ENCODE measurements at regions not wholly inside any gene's neighbourhood (a gene's known extent, or its start where the extent isn't known, plus 50 kb on each side); places are given as distances from the start of the nearest gene placed in this dataset.
"Not testable (repeated sequence)": the region's sequence is repeated elsewhere in the genome, so short reads cannot be mapped to it uniquely, and the experiment has no call there.

DNA sequence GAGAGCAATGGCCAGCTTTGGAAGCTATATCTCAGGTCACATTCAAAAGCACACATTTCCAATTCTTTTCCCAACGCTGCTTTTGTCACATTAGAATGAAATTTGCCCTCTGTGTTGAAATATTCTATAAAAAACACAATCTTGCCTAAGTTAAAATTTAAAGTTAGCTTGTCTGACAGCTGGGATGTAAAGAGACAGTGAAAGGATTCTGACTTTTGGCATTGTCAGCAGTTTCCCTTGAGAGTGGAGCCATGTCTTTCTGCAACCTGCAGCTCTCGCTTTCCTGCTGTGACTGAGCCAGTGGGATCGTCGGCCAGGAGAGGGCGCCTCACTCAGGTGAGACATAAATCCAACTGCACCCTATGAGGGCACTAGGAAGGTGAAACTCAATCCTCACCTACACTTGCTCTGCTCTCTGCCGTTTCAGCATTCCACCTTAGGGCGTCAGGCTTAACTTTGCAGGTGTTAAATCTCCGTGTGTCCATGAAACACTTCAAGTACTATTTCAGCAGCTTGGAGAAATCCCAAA, 537.9 kb downstream of the TUBA3C start:
- intact Hi-C loops (cut with DNase I); H3K4me3 ChIP-seq (ENCODE audit: low read length); H3K9me3 ChIP-seq (ENCODE audit: control insufficient read depth, low read length); H3K27ac ChIP-seq (ENCODE audit: low read length); H3K4me1 ChIP-seq (ENCODE audit: control insufficient read depth, insufficient read depth, low read length); H3K27me3 ChIP-seq (ENCODE audit: control insufficient read depth, insufficient read depth); ATAC-seq: not testable (repeated sequence)
- WGBS, result 26% methylated on average over 7 of the region's 8 CpGs
- DNase-seq, result peak in 1 of 3 donors; percentile 62

DNA sequence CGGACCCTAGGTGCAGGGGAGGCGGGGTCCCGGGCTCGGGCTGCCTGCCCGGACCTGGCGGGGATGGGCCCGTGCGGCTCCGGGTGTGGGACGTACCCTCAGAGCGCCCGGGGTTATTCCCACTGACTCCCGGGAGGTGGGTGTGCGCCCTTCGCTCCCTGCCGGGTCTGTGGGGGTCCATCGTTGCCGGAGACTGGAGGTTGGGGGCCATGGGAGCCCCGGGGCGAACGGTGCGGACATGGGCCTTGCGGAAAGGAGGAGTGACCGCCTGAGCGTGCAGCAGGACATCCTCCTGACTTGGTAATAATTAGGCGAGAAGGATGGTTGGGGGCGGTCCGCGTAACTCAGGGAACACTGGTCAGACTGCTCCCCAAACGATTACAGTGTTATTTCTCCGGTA, 552.7 kb downstream of the TUBA3C start:
- intact Hi-C loops (cut with DNase I); H3K27me3 ChIP-seq (ENCODE audit: control insufficient read depth, insufficient read depth); H3K4me1 ChIP-seq (ENCODE audit: control insufficient read depth, insufficient read depth, low read length); H3K27ac ChIP-seq (ENCODE audit: low read length); DNase-seq; H3K4me3 ChIP-seq (ENCODE audit: low read length); ATAC-seq; H3K9me3 ChIP-seq (ENCODE audit: control insufficient read depth, low read length): not testable (repeated sequence)
- WGBS, result 56% methylated on average over 18 of the region's 31 CpGs

DNA sequence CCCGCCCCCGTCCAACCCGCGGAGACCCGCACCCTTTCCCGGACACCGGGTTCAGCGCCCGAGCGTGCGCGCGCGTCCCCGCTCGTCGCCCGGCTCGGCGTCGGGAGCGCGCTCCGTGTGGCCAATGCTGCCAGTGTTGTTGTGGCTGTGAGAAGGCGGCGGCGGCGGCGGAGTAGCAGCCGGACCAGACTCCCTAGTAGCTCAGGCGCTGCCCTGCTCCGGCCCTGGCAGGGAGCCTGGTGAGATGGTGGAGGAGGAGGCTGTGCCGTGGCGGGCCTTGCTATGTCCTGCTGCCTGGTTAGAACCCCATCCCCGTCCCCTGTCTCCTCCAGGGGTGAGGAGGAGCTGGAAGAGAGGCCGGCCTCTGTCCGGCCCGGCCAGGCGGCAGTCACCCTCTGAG, 553.2 kb downstream of the TUBA3C start:
- H3K27me3 ChIP-seq (ENCODE audit: control insufficient read depth, insufficient read depth), result no peaks in the 10 kb centered on the region
- WGBS, result 50% methylated on average over 39 of the region's 39 CpGs
- H3K27ac ChIP-seq (ENCODE audit: low read length), result no peak overlapping the region
- ATAC-seq (no peak), DNase-seq (no peak)
- intact Hi-C loops (cut with DNase I), result no loop called here
- H3K4me3 ChIP-seq (ENCODE audit: low read length), result no peak overlapping the region
- H3K9me3 ChIP-seq (ENCODE audit: control insufficient read depth, low read length), result no peaks in the 10 kb centered on the region
- no peaks in the 10 kb centered on the region for H3K4me1 ChIP-seq (ENCODE audit: control insufficient read depth, insufficient read depth, low read length)

DNA sequence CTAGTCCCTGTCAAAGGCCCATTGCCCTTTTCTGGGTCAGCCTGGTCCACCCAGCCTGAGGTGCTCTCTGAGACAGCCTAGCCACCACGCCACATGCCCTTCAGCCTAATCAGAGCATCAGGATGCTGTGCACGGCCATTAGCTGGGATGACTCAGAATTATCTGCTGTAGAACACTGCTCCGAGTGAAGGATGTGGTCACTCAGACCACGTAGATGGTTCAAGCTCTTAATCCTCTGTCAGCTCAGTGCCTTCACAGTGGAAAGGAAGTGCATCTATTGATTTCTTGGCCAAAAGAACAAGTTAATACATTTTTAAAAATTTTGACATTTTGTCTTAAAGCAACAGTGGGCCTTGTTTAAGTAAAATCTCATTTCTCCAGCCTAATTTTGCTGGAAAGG, 557.6 kb downstream of the TUBA3C start:
- intact Hi-C loops (cut with DNase I); H3K4me3 ChIP-seq (ENCODE audit: low read length); H3K9me3 ChIP-seq (ENCODE audit: control insufficient read depth, low read length); H3K27me3 ChIP-seq (ENCODE audit: control insufficient read depth, insufficient read depth); ATAC-seq; H3K27ac ChIP-seq (ENCODE audit: low read length); H3K4me1 ChIP-seq (ENCODE audit: control insufficient read depth, insufficient read depth, low read length); DNase-seq: not testable (repeated sequence)
- WGBS, result 46% methylated on average over 3 of the region's 4 CpGs

DNA sequence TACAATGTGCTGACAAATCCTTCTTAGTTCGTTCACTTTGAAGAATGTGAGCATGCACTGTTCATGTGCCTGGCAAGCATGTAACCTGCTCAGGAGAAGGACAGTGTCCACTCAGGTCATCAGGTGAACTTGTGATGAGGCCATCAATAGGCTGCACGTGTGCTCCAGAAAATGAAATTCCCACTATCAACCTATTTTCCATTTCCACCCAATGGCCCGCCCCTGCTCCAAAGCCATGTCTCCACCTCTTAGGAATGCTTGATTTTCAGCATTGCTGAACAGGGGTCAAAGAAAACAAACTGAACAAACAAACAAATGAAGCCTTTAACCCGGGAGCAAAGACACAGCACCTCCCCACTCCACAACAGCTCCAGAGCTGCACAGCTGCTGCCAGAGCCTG, 563.2 kb downstream of the TUBA3C start:
- H3K27ac ChIP-seq (ENCODE audit: low read length); ATAC-seq; intact Hi-C loops (cut with DNase I); H3K4me1 ChIP-seq (ENCODE audit: control insufficient read depth, insufficient read depth, low read length); DNase-seq; H3K4me3 ChIP-seq (ENCODE audit: low read length); H3K9me3 ChIP-seq (ENCODE audit: control insufficient read depth, low read length); H3K27me3 ChIP-seq (ENCODE audit: control insufficient read depth, insufficient read depth): not testable (repeated sequence)
- 40% methylated on average over 3 of the region's 4 CpGs for WGBS

DNA sequence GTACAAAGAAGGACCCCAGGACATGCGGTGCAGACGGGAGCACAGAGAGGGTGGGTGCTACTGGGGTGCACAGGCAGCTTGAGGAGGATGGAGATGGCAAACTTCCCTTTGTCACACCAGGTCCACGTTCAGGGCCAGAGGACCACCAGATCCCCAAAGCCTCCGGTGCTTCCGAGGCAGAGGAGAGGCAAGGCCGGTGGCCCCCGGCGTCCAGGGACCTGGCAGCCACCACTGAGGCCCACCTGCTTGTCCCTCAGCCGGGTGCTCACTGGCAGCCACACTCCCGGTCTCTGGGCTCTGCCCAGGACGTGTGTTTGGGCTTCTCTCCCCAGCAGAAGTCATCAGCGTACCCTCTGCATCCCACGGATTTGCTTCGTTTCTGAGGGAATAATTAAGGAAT, 571.1 kb downstream of the TUBA3C start:
- H3K27ac ChIP-seq (ENCODE audit: low read length); H3K4me1 ChIP-seq (ENCODE audit: control insufficient read depth, insufficient read depth, low read length); H3K4me3 ChIP-seq (ENCODE audit: low read length); H3K9me3 ChIP-seq (ENCODE audit: control insufficient read depth, low read length); H3K27me3 ChIP-seq (ENCODE audit: control insufficient read depth, insufficient read depth); intact Hi-C loops (cut with DNase I); ATAC-seq: not testable (repeated sequence)
- 82% methylated on average over 13 of the region's 14 CpGs for WGBS
- DNase-seq, result peak in 1 of 3 donors; percentile 16

DNA sequence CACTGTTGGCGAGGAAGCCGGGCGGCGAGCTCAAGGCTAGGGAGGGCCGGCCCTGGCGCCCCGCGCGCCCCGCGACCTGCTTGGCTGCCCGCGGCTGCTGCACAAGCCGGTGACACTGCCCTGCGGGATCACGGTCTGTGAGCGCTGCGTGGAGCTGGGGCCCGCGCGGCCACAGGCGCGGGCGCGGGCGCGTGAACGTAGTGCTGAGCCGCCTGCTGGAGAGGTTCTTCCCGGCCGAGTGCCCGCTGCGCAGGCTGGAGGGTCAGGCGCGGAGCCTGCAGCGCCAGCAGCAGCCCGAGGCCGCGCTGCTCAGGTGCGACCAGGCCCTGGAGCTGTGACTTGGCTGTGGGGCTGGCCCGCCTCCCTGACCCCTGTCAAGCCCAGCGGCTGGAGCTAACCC, 572.3 kb downstream of the TUBA3C start:
- ATAC-seq; H3K27me3 ChIP-seq (ENCODE audit: control insufficient read depth, insufficient read depth); H3K4me1 ChIP-seq (ENCODE audit: control insufficient read depth, insufficient read depth, low read length); H3K27ac ChIP-seq (ENCODE audit: low read length); H3K9me3 ChIP-seq (ENCODE audit: control insufficient read depth, low read length); H3K4me3 ChIP-seq (ENCODE audit: low read length); intact Hi-C loops (cut with DNase I): not testable (repeated sequence)
- 46% methylated on average over 34 of the region's 42 CpGs for WGBS
- DNase-seq, result peak in 1 of 3 donors; percentile 42

DNA sequence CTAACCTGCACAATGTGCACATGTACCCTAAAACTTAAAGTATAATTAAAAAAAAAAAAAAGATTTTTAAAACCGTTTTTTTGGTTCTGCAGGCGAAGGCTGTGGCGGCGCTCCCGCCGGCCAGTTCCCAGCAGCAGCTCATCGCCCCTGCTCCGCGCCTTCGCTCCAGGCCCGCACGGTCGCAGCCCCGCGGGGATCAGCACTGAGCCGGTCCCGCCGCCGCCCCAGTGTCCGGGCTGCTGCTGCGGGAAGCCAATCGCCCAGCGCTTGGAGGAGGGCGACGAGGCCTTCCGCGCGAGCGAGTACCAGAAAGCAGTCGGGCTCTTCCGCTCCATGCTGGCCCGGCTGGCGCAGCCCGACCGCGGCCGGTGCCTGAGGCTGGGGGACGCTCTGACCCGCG, 572.8 kb downstream of the TUBA3C start:
- H3K4me1 ChIP-seq (ENCODE audit: control insufficient read depth, insufficient read depth, low read length); intact Hi-C loops (cut with DNase I); H3K9me3 ChIP-seq (ENCODE audit: control insufficient read depth, low read length); H3K27me3 ChIP-seq (ENCODE audit: control insufficient read depth, insufficient read depth); H3K4me3 ChIP-seq (ENCODE audit: low read length); ATAC-seq; H3K27ac ChIP-seq (ENCODE audit: low read length): not testable (repeated sequence)
- WGBS, result 48% methylated on average over 25 of the region's 40 CpGs
- peak in 1 of 3 donors; percentile 25 for DNase-seq

DNA sequence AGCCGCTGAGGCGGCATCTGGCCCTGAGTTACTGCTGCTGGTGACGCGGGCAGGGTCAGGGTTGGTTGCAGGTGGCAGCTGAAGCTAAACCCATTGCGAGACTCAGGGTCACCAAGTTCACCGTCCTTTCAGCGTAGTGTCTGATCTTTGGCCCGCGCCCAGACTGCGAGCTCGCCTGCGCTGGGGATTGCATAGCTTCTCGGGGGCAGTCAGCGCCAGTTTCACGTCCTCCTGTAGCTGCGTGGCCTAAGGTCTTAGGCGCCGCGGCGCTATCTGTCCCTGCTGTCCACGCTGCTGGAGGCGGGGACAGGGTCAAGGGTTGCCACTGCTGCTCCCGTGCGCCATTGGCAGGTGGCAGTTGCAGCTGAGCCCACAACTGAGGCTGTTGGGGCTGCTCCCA, 581.3 kb downstream of the TUBA3C start:
- H3K27ac ChIP-seq (ENCODE audit: low read length); ATAC-seq; H3K4me3 ChIP-seq (ENCODE audit: low read length); intact Hi-C loops (cut with DNase I); H3K9me3 ChIP-seq (ENCODE audit: control insufficient read depth, low read length); H3K27me3 ChIP-seq (ENCODE audit: control insufficient read depth, insufficient read depth); H3K4me1 ChIP-seq (ENCODE audit: control insufficient read depth, insufficient read depth, low read length): not testable (repeated sequence)
- DNase-seq, result peak in 1 of 3 donors; percentile 28
- 69% methylated on average over 20 of the region's 24 CpGs for WGBS

DNA sequence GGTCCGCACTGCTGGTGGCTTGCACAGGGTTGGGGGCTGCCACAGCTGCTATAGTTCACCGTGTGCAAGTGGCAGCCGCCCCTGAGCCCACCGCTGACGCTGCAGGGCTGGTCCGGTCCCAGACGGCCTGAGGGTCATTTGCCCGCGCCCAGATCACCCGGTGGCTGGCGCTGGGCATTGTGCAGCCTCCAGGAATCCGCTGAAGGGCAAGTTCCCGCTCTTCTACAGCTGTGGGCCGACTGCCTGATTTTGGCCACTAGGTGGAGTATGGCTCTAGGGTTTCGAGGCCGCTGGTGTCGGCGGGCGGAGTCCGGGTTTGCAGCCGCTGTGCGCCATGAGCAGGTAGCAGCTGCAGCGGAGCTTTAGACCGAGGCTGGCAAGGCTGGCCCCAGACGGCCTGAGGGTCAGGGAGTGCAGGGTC, 581.8 kb downstream of the TUBA3C start:
- WGBS, result 38% methylated on average over 25 of the region's 25 CpGs
- intact Hi-C loops (cut with DNase I); H3K4me3 ChIP-seq (ENCODE audit: low read length); H3K4me1 ChIP-seq (ENCODE audit: control insufficient read depth, insufficient read depth, low read length); H3K27me3 ChIP-seq (ENCODE audit: control insufficient read depth, insufficient read depth); H3K27ac ChIP-seq (ENCODE audit: low read length); ATAC-seq; H3K9me3 ChIP-seq (ENCODE audit: control insufficient read depth, low read length): not testable (repeated sequence)
- peak in 1 of 3 donors; percentile 61 for DNase-seq

DNA sequence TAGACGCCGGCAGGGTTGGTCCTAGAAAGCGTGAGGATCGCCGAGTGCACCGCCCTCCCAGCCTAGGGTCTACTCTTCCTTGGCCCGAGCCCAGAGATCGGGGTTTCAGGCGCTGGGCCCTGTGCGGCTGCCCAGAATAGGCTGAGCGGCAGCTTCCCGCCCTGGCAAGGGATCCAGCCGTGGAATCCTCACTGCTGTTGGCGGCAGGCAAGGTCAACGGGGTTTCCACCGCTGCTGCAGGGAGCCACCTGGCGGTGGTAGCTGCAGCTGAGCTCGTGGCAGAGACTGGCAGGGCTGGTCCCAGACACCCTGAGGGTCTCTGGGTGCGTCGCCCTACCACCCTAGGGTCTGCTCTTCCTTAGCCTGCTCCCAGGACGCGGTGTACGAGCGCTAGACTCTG, 583.1 kb downstream of the TUBA3C start:
- 64% methylated on average over 24 of the region's 24 CpGs for WGBS
- H3K27ac ChIP-seq (ENCODE audit: low read length); ATAC-seq; intact Hi-C loops (cut with DNase I); H3K27me3 ChIP-seq (ENCODE audit: control insufficient read depth, insufficient read depth); H3K4me1 ChIP-seq (ENCODE audit: control insufficient read depth, insufficient read depth, low read length); H3K9me3 ChIP-seq (ENCODE audit: control insufficient read depth, low read length); H3K4me3 ChIP-seq (ENCODE audit: low read length): not testable (repeated sequence)
- DNase-seq, result peak in 2 of 3 donors; percentile 46 to 50

DNA sequence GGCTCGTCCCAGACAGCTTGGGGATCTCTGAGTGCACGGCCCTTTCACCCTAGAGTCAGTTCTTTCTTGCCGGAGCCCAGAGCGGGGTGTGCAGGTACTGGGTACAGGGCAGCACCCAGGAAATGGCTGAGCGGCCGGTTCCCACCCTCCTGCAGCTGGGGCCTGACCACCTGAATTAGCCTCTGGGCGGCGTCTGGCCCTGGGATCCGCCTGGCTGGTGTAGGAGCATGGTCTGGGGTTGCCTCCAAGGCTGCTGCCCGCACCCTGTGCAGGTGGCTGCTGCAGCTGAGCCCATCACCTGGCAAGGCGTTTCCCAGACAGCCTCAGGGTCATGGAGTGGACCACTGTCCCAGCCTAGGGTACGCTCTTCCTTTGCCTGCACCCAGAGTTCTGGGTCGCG, 583.7 kb downstream of the TUBA3C start:
- H3K4me3 ChIP-seq (ENCODE audit: low read length); ATAC-seq; H3K9me3 ChIP-seq (ENCODE audit: control insufficient read depth, low read length); H3K4me1 ChIP-seq (ENCODE audit: control insufficient read depth, insufficient read depth, low read length); intact Hi-C loops (cut with DNase I); H3K27me3 ChIP-seq (ENCODE audit: control insufficient read depth, insufficient read depth); H3K27ac ChIP-seq (ENCODE audit: low read length): not testable (repeated sequence)
- WGBS, result 77% methylated on average over 14 of the region's 14 CpGs
- peak in 1 of 3 donors; percentile 27 for DNase-seq
